Prostate gland (tissue), 2 donors: ENCODE measurements at regions not wholly inside any gene's neighbourhood (a gene's known extent, or its start where the extent isn't known, plus 50 kb on each side); places are given as distances from the start of the nearest gene placed in this dataset.

Source experiments
- DNase-seq: peaks from one replicate; pipeline ENCODE4 v3.0.0-alpha.2; 2019; ENCODE audit warnings: low spot score
- H3K27ac ChIP-seq, 2 donors: fragments of 200-600 bp; sonication (generic); 2 replicates each; pipeline ENCODE4 v1.5.1; 2017 to 2019
- H3K27me3 ChIP-seq: fragments of 200-600 bp; sonication (generic); replicated peaks from 2 replicates; pipeline ENCODE4 v1.5.1; 2019; ENCODE audit not compliant: insufficient read depth
- H3K36me3 ChIP-seq, 2 donors: fragments of 200-600 bp; sonication (generic); 1 replicate in 1 of 2; 2 replicates in 1 of 2; pipeline versions ENCODE4 v1.5.1 to v1.8.1; 2017 to 2019
- H3K4me1 ChIP-seq: fragments of 200-600 bp; sonication (generic); replicated peaks from 2 replicates; pipeline ENCODE4 v1.5.1; 2019
- H3K4me3 ChIP-seq, 2 donors: fragments of 200-600 bp; sonication (generic); 2 replicates each; pipeline ENCODE4 v1.5.1; 2017 to 2019
- H3K9me3 ChIP-seq: fragments of 200-600 bp; sonication (generic); 2 replicates; pipeline ENCODE4 v1.5.1; 2017
- POLR2A ChIP-seq: fragments of 450-650 bp; IDR thresholded peaks from one replicate; pipeline ENCODE4 v1.6.1; 2016; ENCODE audit warnings: antibody characterized with exemption, mild to moderate bottlenecking
- POLR2AphosphoS5 ChIP-seq: sonication (generic); formaldehyde crosslinking; IDR thresholded peaks from one replicate; pipeline ENCODE4 v1.6.1; 2017; ENCODE audit warnings: antibody characterized with exemption
- WGBS: methylation state at CpG from one replicate; pipeline ENCODE4 v1.1.5; 2018; 5-methylcytosine and 5-hydroxymethylcytosine counted together
- intact Hi-C: fragments of 100-400 bp; cut with DNase I; formaldehyde crosslinking; loops from one replicate; pipeline ENCODE4 v1.14.2; 2022
- TF ChIP-seq, protein P1 (sequence below), 4 experiments: fragments of 200-600 bp in 2 of 4; fragments of 450-650 bp in 2 of 4; sonication (generic) in 2 of 4; IDR thresholded peaks; 1 replicate in 3 of 4; 2 replicates in 1 of 4; pipeline ENCODE4 v1.5.1; 2016 to 2019; ENCODE audit warnings: antibody characterized with exemption in 4 of 4, mild to moderate bottlenecking in 2 of 4, moderate library complexity in 2 of 4

DNA sequence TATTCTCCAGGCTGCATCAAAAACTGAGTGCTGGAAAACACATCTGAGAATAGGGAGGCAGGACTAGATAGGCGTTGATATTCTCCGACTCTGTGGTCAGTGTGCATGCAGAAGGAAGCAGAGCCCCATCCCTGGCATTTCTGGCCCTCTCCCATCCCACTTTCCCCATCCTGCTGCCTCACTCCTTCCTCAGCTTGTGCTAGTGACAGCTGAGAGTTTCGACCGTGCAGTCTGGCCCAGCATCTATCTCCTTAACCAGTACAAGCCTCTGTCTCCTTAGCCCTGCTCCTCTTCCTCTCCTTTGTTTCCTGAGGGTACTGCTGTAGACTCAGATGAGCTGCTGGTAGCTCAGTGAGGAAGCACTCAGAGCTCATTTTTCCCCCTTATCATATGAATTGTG, 163.2 kb downstream of the SUCLA2 start:
- H3K4me1 ChIP-seq, result no peaks in the 10 kb centered on the region
- no peaks in the 10 kb centered on the region for H3K9me3 ChIP-seq
- no peak overlapping the region for H3K4me3 ChIP-seq
- WGBS, result 73% methylated on average over 4 of the region's 4 CpGs
- no peaks in the 10 kb centered on the region for H3K27me3 ChIP-seq
- intact Hi-C loops, result no loop called here
- TF ChIP-seq POLR2A (no peak), POLR2AphosphoS5 (no peak)
- TF ChIP-seq, protein P1, sequence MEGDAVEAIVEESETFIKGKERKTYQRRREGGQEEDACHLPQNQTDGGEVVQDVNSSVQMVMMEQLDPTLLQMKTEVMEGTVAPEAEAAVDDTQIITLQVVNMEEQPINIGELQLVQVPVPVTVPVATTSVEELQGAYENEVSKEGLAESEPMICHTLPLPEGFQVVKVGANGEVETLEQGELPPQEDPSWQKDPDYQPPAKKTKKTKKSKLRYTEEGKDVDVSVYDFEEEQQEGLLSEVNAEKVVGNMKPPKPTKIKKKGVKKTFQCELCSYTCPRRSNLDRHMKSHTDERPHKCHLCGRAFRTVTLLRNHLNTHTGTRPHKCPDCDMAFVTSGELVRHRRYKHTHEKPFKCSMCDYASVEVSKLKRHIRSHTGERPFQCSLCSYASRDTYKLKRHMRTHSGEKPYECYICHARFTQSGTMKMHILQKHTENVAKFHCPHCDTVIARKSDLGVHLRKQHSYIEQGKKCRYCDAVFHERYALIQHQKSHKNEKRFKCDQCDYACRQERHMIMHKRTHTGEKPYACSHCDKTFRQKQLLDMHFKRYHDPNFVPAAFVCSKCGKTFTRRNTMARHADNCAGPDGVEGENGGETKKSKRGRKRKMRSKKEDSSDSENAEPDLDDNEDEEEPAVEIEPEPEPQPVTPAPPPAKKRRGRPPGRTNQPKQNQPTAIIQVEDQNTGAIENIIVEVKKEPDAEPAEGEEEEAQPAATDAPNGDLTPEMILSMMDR (IDR thresholded peaks at IDR 0.05), result no peak
- H3K36me3 ChIP-seq, result no peaks in the 10 kb centered on the region
- no peak for DNase-seq
- no peak overlapping the region for H3K27ac ChIP-seq

DNA sequence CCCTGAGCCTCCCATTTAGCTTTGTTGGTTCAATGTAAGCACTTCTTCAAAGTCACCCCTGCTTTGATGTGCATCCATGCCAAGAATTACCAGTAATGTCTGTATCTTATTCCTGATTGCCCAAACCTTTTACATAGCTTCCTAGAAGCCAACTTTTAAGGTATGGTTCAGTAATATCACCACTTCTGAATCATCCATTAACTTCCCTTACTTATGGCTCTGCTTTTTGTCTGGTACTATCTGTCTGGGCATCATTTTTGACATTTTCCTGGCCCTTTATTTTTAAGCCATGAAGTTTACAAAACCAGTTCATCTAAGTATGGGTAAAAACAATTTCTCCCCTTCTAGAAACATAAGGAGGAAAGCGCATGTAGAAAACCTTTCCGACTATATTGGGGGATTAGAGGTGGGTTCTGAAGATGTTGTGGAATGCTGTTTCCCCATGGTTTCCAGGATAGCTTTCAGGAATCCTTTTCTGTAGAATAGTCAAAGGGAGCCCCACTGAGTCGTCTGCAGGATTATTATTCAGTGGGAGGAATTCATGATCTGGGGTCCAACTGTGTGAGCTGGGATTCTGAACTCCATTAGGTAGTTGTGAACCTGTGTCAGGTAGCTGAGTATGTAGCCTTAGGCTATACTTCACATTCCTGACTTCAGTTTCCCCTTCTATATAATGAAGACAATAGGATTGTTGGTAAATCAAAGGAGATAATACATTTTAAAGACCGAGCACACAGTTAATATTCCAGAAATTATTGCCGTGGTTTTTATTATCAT, 163.8 kb downstream of the SUCLA2 start:
- DNase-seq, result no peak
- H3K27ac ChIP-seq, result no peak overlapping the region
- H3K27me3 ChIP-seq, result no peaks in the 10 kb centered on the region
- no peaks in the 10 kb centered on the region for H3K36me3 ChIP-seq
- H3K9me3 ChIP-seq, result no peaks in the 10 kb centered on the region
- no peak overlapping the region for H3K4me3 ChIP-seq
- 58% methylated on average over 5 of the region's 5 CpGs for WGBS
- TF ChIP-seq, protein P1 (IDR thresholded peaks at IDR 0.05), result no peak
- no peak for TF ChIP-seq POLR2AphosphoS5
- intact Hi-C loops, result no loop called here
- H3K4me1 ChIP-seq, result no peaks in the 10 kb centered on the region

DNA sequence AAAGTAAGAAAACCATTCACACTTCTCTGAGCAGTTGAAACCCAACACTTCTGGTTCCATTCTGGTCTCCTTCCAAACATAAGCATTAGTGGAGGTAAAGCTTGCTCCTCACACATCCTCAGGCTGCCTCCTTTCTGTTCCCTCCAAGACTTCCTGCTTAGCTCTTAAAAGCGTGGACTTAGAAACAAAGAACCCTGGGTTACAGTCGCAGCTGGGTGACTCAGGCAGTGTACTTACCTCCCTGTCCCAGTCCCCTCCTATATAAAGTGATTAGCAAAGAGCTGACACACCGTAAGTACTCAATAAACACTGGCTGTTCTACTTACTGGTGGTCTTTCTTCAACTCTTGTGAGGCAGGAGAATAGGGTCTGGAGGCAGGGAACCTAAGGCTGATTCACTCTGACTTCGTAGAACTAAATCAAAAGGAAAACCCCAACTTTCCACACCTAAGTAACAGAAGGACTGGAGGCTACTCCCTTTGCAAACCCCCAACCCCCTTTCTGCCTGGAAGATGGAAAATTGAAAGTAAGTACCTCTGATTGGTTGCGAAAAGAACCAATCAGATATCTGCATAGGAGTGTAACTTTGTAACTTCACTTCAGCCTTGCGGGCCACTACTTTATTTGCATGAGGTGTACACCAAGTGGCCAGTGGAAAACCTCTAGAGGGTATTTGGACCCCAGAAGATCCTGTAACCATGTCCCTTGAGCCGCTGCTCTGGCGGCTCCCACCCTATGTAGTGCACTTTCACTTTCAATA, 165.4 kb downstream of the SUCLA2 start:
- Histone ChIP-seq H3K4me1 (no peaks in the 10 kb centered on the region), H3K36me3 (no peaks in the 10 kb centered on the region), H3K9me3 (no peaks in the 10 kb centered on the region), H3K27me3 (no peaks in the 10 kb centered on the region), H3K27ac (no peak overlapping the region), H3K4me3 (no peak overlapping the region)
- DNase-seq, result no peak
- 78% methylated on average over 8 of the region's 8 CpGs for WGBS
- intact Hi-C loops, result no loop called here
- TF ChIP-seq, protein P1 (IDR thresholded peaks at IDR 0.05), result no peak
- no peak for TF ChIP-seq POLR2AphosphoS5
- TF ChIP-seq POLR2A, result no peak

DNA sequence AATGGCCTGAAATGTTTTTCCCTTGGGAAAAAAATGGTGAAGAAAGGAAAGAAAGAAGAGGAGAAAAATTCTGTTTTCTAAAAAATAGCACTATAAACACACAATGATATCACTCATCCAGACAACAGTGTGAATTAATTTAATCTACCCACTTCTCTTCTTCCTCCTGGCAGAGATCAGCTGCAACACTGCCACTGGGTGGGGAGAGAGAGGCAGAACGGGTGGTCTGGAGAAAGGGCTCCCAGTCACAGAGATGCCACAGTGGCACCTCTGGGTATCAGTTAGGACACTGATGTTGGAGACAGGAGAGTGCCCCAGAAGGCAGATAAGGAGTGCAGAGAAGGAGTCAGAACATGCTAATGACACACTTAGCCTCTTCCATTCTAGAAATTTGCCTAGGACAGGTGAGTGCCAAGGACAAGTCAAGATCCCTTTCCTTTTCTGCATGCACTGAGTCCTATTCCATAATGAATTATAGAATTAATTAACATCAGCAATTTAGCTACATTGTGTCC, 168.6 kb downstream of the SUCLA2 start:
- no peaks in the 10 kb centered on the region for H3K4me1 ChIP-seq
- no peaks in the 10 kb centered on the region for H3K36me3 ChIP-seq
- H3K27ac ChIP-seq, result no peak overlapping the region
- no peaks in the 10 kb centered on the region for H3K9me3 ChIP-seq
- WGBS, result 20% methylated on average over 1 of the region's 1 CpG
- TF ChIP-seq POLR2A (no peak), POLR2AphosphoS5 (no peak)
- TF ChIP-seq, protein P1 (IDR thresholded peaks at IDR 0.05), result no peak
- no peak for DNase-seq
- intact Hi-C loops, result no loop called here
- no peaks in the 10 kb centered on the region for H3K27me3 ChIP-seq
- H3K4me3 ChIP-seq, result no peak overlapping the region
